ENCODE measurements at regions not wholly inside any gene's neighbourhood (a gene's known extent, or its start where the extent isn't known, plus 50 kb on each side); places are given as distances from the start of the nearest gene placed in this dataset.

DNA sequence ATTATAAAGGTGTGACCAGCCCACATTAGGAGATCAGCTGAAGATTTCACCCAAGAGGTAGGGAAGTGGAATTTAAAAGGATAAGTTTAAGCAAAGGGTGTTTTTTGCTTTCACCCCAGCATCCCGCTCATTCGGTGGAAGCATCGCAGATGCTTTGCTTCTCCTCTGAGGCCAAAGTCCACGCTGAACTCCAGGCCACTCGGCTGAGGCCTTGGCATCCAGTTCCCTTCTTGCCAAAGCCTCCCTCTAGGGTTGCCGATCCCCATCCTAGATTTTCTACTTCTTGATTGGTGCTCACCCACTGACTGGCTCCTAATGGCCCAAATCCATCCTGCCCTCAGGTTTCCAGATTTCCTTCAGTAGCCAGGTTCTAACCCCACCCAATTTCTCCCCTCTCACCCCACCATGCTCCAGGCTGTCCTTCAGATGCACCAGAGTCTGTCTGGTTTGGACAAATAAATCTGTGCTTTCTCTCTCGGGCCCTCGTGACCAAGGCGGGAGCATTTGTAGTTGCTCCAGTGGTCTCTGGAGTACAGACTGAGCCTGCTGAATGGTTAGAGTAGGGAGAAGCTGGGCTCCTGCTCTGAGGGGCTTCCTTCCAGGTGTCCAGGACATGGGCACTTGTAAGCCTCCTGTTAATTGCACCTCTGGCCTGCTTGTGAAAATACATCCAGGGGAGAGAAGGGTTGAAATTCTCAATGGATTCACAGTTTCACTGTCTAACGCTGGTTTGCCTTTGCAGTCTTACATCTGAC, 193.2 kb downstream of the C1orf94 start:
- Histone ChIP-seq H3K9ac (ENCODE audit: extremely low read depth, insufficient read length, low read length) (no peak overlapping the region), H2BK15ac (ENCODE audit: low read depth, low read length) (no peak overlapping the region), H3K56ac (ENCODE audit: insufficient read length, low read depth, low read length) (no peak overlapping the region), H3K27ac (ENCODE audit: insufficient read length, low read depth, low read length) (no peak overlapping the region), H2BK120ac (ENCODE audit: low read depth, low read length, poor library complexity, severe bottlenecking) (no peak overlapping the region), H3K23ac (ENCODE audit: insufficient read length, low read depth, low read length) (no peak overlapping the region), H3K14ac (ENCODE audit: insufficient read depth, low read length) (0 out of 2 replicates have a peak overlapping the region, but pooled peaks have one; percentile 15), H3K79me1 (ENCODE audit: insufficient read depth, low read depth, low read length, poor library complexity, severe bottlenecking) (no peaks in the 10 kb centered on the region), H3K18ac (ENCODE audit: insufficient read length, low read depth, low read length) (no peak overlapping the region), H2AFZ (ENCODE audit: low read length) (no peak overlapping the region), H4K20me1 (ENCODE audit: control insufficient read depth, insufficient read depth, insufficient read length) (no peaks in the 10 kb centered on the region), H2BK20ac (ENCODE audit: low read depth, low read length, poor library complexity, severe bottlenecking) (no peak overlapping the region), H2AK5ac (ENCODE audit: insufficient read length, low read length) (no peak overlapping the region), H3K79me2 (ENCODE audit: insufficient read depth, low read length) (no peaks in the 10 kb centered on the region), H4K8ac (replicated peaks; ENCODE audit: insufficient read length, low read depth, low read length) (no peak overlapping the region), H3K9me3 (ENCODE audit: control insufficient read depth, low read depth, low read length) (no peaks in the 10 kb centered on the region), H3K23me2 (ENCODE audit: insufficient read length, low read depth, low read length, poor library complexity, severe bottlenecking) (no peaks in the 10 kb centered on the region), H3K4ac (ENCODE audit: low read depth, low read length) (no peak overlapping the region), H4K91ac (ENCODE audit: insufficient read length, low read depth, low read length) (no peak overlapping the region), H2BK5ac (ENCODE audit: insufficient read length, low read length) (no peak overlapping the region), H3K27me3 (ENCODE audit: insufficient read depth, low read length) (no peaks in the 10 kb centered on the region), H3K4me2 (ENCODE audit: insufficient read depth, insufficient read length, low read length) (no peak overlapping the region), H3T11ph (ENCODE audit: low read length) (no peak overlapping the region), H2BK12ac (ENCODE audit: insufficient read length, low read depth, low read length) (no peak overlapping the region), H3K4me1 (ENCODE audit: insufficient read depth, low read length) (no peaks in the 10 kb centered on the region), H4K5ac (ENCODE audit: insufficient read length, low read depth, low read length) (no peak overlapping the region)
- no peak for DNase-seq
- Mint-ChIP-seq H3K27ac (no peak overlapping the region), H3K4me3 (no peak overlapping the region), H3K36me3 (ENCODE audit: insufficient read depth in 1 of 3, low read depth in 3 of 3) (no peaks in the 10 kb centered on the region; a peak in 1 of 7 replicates), H3K27me3 (ENCODE audit: low read depth) (peaks cover 28% of the 10 kb centered on the region), H3K4me1 (no peaks in the 10 kb centered on the region), H3K9me3 (peaks cover 0 to 1% of the 10 kb centered on the region in 2 experiments; a peak in 1 of 5 replicates)
- no peak for TF ChIP-seq CTCF (conservative IDR thresholded peaks at IDR 0.05)
- WGBS (ENCODE audit: extremely low coverage, insufficient read length, low lambda C conversion rate): no CpG with 5 or more reads among the region's 10 CpGs

All from H9 (cell line).